Fibroblast of pulmonary artery (primary cell): ENCODE measurements at regions not wholly inside any gene's neighbourhood (a gene's known extent, or its start where the extent isn't known, plus 50 kb on each side); places are given as distances from the start of the nearest gene placed in this dataset.

Experiments used
- DNase-seq: peaks from one replicate; pipeline ENCODE4 v3.0.0-alpha.2; 2010; ENCODE audit warnings: low read depth
- H3K4me3 ChIP-seq: replicated peaks from 2 replicates; pipeline ENCODE4 v1.5.1; 2011; ENCODE audit warnings: low read depth, mild to moderate bottlenecking, control low read depth, low read length, moderate library complexity
- CTCF ChIP-seq: IDR thresholded peaks from 2 replicates; pipeline ENCODE4 v1.5.1; 2011; ENCODE audit warnings: mild to moderate bottlenecking, control low read depth, low read length, inconsistent platforms; ENCODE audit errors: missing control alignments

DNA sequence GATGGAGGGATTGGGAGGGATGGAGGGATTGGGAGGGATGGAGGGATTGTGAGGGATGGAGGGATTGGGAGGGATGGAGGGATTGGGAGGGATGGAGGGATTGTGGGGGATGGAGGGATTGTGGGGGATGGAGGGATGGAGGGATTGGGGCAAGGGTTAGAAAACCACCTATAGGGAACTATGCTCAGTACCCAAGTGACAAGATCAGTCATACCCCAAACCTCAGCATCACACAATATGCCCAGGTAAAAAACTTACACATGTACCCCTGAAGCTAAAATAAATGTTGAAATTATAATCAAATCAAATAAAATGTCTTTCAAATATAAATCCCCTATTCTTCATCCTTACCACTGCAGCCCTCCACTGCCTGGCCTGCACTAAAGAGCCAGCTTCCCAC lies 72.8 kb upstream of the HNRNPU start:
- TF ChIP-seq CTCF, result no peak
- no peak overlapping the region for H3K4me3 ChIP-seq

DNA sequence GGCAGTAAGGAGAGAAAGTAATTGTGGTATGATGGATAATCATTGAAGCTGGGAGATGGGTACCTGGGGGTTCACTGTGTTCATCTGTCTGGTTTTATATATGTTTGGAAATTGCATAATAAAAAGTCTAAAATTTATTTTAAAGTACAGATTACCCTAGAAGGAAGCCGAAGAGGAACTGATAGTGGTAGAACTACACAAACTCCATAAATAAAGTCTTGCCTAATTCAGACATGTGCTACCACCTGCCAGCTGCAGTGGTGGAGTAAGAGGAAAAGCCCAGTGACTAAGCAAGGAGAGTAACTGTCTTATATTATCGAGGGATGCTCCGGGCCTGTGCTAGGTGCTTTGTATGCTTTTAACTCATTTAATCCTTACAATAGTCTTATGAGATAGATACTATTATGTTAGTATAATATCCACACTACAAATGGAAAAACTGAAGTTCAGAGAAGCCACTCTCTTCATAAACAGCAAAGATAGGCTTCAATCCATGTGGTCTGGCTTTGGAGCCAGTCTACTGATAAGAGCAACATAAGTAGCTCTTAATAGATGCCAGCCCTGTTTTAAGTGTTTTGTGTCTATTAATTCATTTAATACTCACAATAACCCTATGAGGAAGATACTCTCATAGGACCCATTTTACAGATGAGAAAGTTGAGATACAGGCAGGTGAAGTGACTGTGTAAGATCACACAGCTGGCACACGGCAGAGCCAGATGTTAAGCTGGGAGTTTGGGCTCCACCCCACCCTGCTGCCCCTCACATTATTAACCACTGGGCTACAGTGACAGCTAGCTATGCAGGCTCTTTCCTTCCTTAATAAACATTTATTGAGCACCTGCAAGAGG lies 56.8 kb upstream of the HNRNPU start:
- TF ChIP-seq CTCF, result no peak
- peak; percentile 10 for DNase-seq
- H3K4me3 ChIP-seq, result no peak overlapping the region

More for the DNA sequence above, 72.8 kb upstream of the HNRNPU start:
- DNase-seq, result no peak

GRCh38 chr1:244919320-244920282 lies 55.3 kb upstream of the HNRNPU start:
- TF ChIP-seq CTCF, result no peak
- H3K4me3 ChIP-seq, result peak overlapping the region; percentile 57
- no peak for DNase-seq

GRCh38 chr1:244918421-244919319 lies 54.3 kb upstream of the HNRNPU start:
- peak overlapping the region; percentile 57 for H3K4me3 ChIP-seq
- TF ChIP-seq CTCF, result no peak
- peak; percentile 44 for DNase-seq

DNA sequence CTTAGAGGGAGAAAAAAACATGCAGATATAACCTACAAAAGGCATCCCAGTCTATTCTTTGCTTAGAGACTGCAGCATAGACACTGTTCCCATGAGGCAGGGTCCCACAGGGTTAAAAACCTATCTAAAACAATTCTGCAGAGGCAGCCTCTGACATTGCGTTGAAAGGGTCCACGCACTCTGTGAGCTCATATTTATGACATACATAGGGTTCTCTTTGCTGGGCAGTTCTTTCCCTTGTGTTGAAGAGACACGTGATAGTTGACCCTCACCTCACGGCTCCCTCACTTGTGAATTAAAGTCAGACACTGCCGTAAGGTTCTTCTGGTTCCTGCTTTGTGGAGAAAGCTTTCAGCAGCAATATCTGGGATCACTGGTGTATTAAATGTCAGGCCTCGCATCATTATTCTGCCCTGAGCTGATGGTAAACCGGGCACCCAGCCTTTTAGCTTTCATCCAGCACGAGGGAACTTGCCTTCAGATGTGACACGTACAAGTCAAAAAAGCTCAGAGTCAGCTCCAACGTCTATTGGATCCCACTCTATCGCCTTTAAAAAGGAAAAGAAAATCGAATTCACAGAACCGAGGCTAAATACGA lies 52.8 kb upstream of the HNRNPU start:
- no peak for DNase-seq
- no peak for TF ChIP-seq CTCF
- no peak overlapping the region for H3K4me3 ChIP-seq

- DNase-seq, result no peak
- no peak for TF ChIP-seq CTCF
Observed at GRCh38 chr1:244915736-244916135, 51.4 kb upstream of the HNRNPU start.

More at GRCh38 chr1:244915736-244916135, 51.4 kb upstream of the HNRNPU start:
- H3K4me3 ChIP-seq, result no peak overlapping the region
